Esophagus muscularis mucosa (tissue), 3 donors: ENCODE measurements at regions not wholly inside any gene's neighbourhood (a gene's known extent, or its start where the extent isn't known, plus 50 kb on each side); places are given as distances from the start of the nearest gene placed in this dataset.

ENCODE experiments used
- POLR2A ChIP-seq: fragments of 450-650 bp; IDR thresholded peaks from one replicate; pipeline ENCODE4 v1.6.1; 2017; ENCODE audit warnings: antibody characterized with exemption, moderate library complexity, mild to moderate bottlenecking, low read depth
- POLR2AphosphoS5 ChIP-seq, 2 donors: sonication (generic); formaldehyde crosslinking; IDR thresholded peaks; one replicate each; pipeline ENCODE4 v1.6.1; 2017; ENCODE audit warnings: antibody characterized with exemption in 2 of 2
- TF ChIP-seq, protein P1 (sequence below), 3 experiments: fragments of 200-600 bp in 2 of 3; fragments of 450-650 bp in 1 of 3; sonication (generic) in 2 of 3; IDR thresholded peaks; one replicate each; pipeline ENCODE4 v1.5.1; 2017 to 2019; ENCODE audit warnings: antibody characterized with exemption in 3 of 3, mild to moderate bottlenecking in 2 of 3, moderate library complexity in 1 of 3

DNA sequence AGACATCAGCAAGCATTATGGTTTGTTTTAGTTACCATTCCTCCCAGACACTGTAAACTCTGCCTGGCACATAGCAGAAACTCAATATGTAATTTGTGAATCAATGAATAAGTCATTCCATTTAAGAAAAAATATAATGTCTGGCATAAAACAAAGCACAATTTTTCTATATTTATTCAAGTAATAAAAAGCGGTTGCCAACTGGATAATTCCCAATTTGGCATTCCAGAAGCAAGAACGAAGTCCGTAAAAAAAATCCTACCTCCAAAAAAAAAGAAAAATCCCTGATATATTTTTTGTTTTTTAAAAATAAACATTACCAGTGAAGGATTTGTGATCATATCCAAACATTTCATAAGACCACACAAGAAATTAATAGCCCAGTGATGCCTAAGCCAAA is 351.3 kb upstream of the LRRTM4 start:
- TF ChIP-seq POLR2A (no peak), POLR2AphosphoS5 (IDR thresholded peaks at IDR 0.05) (no peak)
- TF ChIP-seq, protein P1, sequence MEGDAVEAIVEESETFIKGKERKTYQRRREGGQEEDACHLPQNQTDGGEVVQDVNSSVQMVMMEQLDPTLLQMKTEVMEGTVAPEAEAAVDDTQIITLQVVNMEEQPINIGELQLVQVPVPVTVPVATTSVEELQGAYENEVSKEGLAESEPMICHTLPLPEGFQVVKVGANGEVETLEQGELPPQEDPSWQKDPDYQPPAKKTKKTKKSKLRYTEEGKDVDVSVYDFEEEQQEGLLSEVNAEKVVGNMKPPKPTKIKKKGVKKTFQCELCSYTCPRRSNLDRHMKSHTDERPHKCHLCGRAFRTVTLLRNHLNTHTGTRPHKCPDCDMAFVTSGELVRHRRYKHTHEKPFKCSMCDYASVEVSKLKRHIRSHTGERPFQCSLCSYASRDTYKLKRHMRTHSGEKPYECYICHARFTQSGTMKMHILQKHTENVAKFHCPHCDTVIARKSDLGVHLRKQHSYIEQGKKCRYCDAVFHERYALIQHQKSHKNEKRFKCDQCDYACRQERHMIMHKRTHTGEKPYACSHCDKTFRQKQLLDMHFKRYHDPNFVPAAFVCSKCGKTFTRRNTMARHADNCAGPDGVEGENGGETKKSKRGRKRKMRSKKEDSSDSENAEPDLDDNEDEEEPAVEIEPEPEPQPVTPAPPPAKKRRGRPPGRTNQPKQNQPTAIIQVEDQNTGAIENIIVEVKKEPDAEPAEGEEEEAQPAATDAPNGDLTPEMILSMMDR (IDR thresholded peaks at IDR 0.05): no peak
